Adrenal gland (tissue), 9 donors: ENCODE measurements at regions not wholly inside any gene's neighbourhood (a gene's known extent, or its start where the extent isn't known, plus 50 kb on each side); places are given as distances from the start of the nearest gene placed in this dataset.

Experiments
- DNase-seq, 7 donors: peaks; one replicate each; pipeline ENCODE4 v3.0.0-alpha.2; 2019 to 2020
- H3K27ac ChIP-seq, 5 donors: fragments of 200-600 bp; sonication (generic) in 4 of 5; 1 replicate in 3 of 5; 2 replicates in 2 of 5; pipeline versions ENCODE4 v1.5.1 to v1.8.0; 2016 to 2020; ENCODE audit warnings: mild to moderate bottlenecking in 1 of 5
- H3K27me3 ChIP-seq: fragments of 200-600 bp; 2 replicates; pipeline ENCODE4 v1.8.0; 2021
- H3K36me3 ChIP-seq, 2 donors: fragments of 200-600 bp; replicated peaks in 1 of 2; 1 replicate in 1 of 2; 2 replicates in 1 of 2; pipeline versions ENCODE4 v1.5.1 to v1.8.0; 2018 to 2022
- H3K4me1 ChIP-seq, 2 donors: fragments of 200-600 bp; replicated peaks in 1 of 2; 1 replicate in 1 of 2; 2 replicates in 1 of 2; pipeline versions ENCODE4 v1.5.1 to v1.8.0; 2018 to 2021
- H3K4me3 ChIP-seq, 4 donors: fragments of 200-600 bp; sonication (generic) in 3 of 4; one replicate each; pipeline ENCODE4 v1.5.1; 2016 to 2018
- H3K9me3 ChIP-seq, 3 donors: fragments of 200-600 bp; sonication (generic) in 1 of 3; replicated peaks in 1 of 3; 1 replicate in 2 of 3; 2 replicates in 1 of 3; pipeline versions ENCODE4 v1.5.1 to v1.8.0; 2016 to 2021
- POLR2A ChIP-seq, 2 donors: fragments of 450-650 bp; IDR thresholded peaks; one replicate each; pipeline ENCODE4 v1.6.1; 2017; ENCODE audit warnings: antibody characterized with exemption in 2 of 2, mild to moderate bottlenecking in 2 of 2, moderate library complexity in 1 of 2
- WGBS, 4 donors: extraction: QIAGEN DNeasy Blood & Tissue Kit in 2 of 4; methylation state at CpG; one replicate each; pipeline versions ENCODE4 v1.1.5 to v1.1.7; 2013 to 2017; 5-methylcytosine and 5-hydroxymethylcytosine counted together
- intact Hi-C, 2 donors: fragments of 100-400 bp; cut with DNase I; formaldehyde crosslinking; loops; one replicate each; pipeline versions ENCODE4 v1.14.1 to v1.15.0; 2022 to 2023
- TF ChIP-seq, protein P1 (sequence below), 6 experiments: fragments of 450-650 bp in 4 of 6; fragments of 200-600 bp in 2 of 6; sonication (generic) in 1 of 6; IDR thresholded peaks; 1 replicate in 5 of 6; 2 replicates in 1 of 6; pipeline versions ENCODE4 v1.5.1 to v1.8.0; 2016 to 2021; ENCODE audit warnings: antibody characterized with exemption in 6 of 6, mild to moderate bottlenecking in 2 of 6, moderate library complexity in 1 of 6
- donor health status: healthy with polysubstance abuse.
- donor health status: Bipolar disorder and iron deficiency.
- donor health status: DM: yes; HTN: yes; CAD: no.
- donor health status: DM: no; HTN: no; CAD: no.
- donor health status: DM: no; HTN: no; CAD: no.

DNA sequence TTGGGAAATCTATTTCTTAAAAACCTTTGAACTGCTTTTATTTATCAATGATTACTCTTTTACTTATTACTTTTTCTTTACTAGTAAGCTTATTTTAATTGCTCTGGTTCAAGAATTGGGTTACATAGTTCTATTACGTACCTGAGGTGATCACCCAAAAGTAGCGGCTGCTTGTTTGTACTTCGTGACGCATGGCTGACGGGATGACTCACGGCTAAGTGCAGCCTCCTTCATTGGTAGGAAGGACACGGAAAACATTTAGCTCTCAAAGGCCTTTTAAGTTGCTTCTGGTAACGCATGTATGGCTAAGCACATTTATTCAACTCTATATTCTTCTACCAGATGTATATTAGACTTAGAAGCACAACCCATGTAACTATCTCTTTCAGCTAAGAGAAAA lies 285.8 kb upstream of the SP4 start:
- Histone ChIP-seq H3K36me3 (no peaks in the 10 kb centered on the region), H3K27ac (no peak overlapping the region), H3K27me3 (no peaks in the 10 kb centered on the region), H3K9me3 (no peaks in the 10 kb centered on the region), H3K4me1 (no peaks in the 10 kb centered on the region), H3K4me3 (no peak overlapping the region)
- WGBS, 4 donors: 76 to 87% (median 80%) methylated on average over 8 of the region's 8 CpGs
- TF ChIP-seq POLR2A (IDR thresholded peaks at IDR 0.05): no peak
- TF ChIP-seq, protein P1, sequence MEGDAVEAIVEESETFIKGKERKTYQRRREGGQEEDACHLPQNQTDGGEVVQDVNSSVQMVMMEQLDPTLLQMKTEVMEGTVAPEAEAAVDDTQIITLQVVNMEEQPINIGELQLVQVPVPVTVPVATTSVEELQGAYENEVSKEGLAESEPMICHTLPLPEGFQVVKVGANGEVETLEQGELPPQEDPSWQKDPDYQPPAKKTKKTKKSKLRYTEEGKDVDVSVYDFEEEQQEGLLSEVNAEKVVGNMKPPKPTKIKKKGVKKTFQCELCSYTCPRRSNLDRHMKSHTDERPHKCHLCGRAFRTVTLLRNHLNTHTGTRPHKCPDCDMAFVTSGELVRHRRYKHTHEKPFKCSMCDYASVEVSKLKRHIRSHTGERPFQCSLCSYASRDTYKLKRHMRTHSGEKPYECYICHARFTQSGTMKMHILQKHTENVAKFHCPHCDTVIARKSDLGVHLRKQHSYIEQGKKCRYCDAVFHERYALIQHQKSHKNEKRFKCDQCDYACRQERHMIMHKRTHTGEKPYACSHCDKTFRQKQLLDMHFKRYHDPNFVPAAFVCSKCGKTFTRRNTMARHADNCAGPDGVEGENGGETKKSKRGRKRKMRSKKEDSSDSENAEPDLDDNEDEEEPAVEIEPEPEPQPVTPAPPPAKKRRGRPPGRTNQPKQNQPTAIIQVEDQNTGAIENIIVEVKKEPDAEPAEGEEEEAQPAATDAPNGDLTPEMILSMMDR (IDR thresholded peaks at IDR 0.05): no peak
- intact Hi-C loops: no loop called here
- no peak for DNase-seq

DNA sequence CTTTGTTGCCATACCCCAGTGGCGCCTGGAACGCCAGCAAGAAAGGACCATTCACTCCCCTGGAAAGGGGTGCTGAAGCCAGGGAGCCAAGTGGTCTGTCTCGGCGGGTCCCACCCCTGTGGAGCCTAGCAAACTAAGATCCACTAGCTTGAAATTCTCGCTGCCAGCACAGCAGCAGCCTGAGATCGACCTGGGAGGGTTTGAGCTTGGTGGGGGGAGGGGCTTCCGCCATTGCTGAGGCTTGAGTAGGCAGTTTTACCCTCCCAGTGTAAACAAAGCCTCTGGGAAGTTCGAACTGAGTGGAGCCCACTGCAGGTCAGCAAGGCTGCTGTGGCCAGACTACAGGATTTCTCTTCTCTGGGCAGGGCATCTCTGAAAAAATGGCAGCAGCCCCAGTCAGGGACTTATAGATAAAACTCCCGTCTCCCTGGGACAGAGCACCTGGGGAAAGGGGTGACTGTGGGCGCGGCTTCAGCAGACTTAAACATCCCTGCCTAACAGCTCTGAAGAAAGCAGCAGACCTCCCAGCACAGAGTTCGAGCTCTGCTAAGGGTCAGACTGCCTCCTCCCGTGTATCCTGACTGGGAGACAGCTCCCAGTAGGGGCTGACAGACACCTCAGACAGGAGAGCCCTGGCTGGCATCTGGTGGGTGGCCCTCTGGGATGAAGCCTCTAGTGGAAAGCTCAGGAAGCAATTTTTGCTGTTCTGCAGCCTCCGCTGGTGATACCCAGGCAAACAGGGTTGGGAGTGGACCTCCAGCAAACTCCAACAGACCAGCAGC lies 281.1 kb upstream of the SP4 start:
- Histone ChIP-seq H3K27ac (no peak overlapping the region), H3K4me3 (no peak overlapping the region), H3K36me3 (no peaks in the 10 kb centered on the region), H3K4me1 (no peaks in the 10 kb centered on the region), H3K9me3 (no peaks in the 10 kb centered on the region), H3K27me3 (no peaks in the 10 kb centered on the region)
- intact Hi-C loops: no loop called here
- 62 to 69% (median 65%) methylated on average over 8 to 14 of the region's 14 CpGs for WGBS, 4 donors
- DNase-seq: no peak
- TF ChIP-seq POLR2A (IDR thresholded peaks at IDR 0.05): no peak
- TF ChIP-seq, protein P1 (IDR thresholded peaks at IDR 0.05): no peak

GRCh38 chr7:21149809-21150208 lies 278.1 kb upstream of the SP4 start:
- H3K36me3 ChIP-seq: no peaks in the 10 kb centered on the region
- H3K27me3 ChIP-seq: no peaks in the 10 kb centered on the region
- no peak overlapping the region for H3K27ac ChIP-seq
- no peak overlapping the region for H3K4me3 ChIP-seq
- TF ChIP-seq POLR2A (IDR thresholded peaks at IDR 0.05): no peak
- TF ChIP-seq, protein P1 (IDR thresholded peaks at IDR 0.05): no peak
- DNase-seq: no peak
- intact Hi-C loops: no loop called here
- H3K4me1 ChIP-seq: no peaks in the 10 kb centered on the region
- WGBS, 4 donors: 72 to 86% (median 80%) methylated on average over 3 of the region's 3 CpGs
- H3K9me3 ChIP-seq: no peaks in the 10 kb centered on the region

DNA sequence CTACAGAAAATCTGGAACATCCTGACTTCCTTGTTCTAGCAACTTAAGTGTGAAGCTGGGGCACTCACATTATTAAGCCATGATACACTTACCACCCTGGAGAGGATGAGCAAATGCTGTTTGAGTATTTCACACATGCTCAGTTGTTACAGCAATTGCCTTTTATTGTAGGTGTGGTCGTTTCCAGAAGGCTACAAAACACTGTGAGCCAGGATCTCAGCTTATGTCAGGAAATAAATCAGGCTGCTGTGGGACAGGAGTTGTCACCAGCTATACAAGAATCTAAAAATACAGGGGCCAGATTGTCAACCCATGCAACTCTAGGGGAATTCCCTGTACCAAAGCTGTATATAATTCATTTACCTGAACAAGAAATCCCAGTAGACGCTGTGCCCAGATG lies 273.3 kb upstream of the SP4 start:
- intact Hi-C loops: no loop called here
- Histone ChIP-seq H3K27ac (no peak overlapping the region), H3K4me3 (no peak overlapping the region), H3K4me1 (no peaks in the 10 kb centered on the region), H3K9me3 (no peaks in the 10 kb centered on the region), H3K36me3 (no peaks in the 10 kb centered on the region), H3K27me3 (no peaks in the 10 kb centered on the region)
- DNase-seq: no peak
- TF ChIP-seq POLR2A (IDR thresholded peaks at IDR 0.05): no peak
- TF ChIP-seq, protein P1 (IDR thresholded peaks at IDR 0.05): no peak
- WGBS, 4 donors: 43 to 47% (median 44%) methylated on average over 2 of the region's 2 CpGs
